ENCODE measurements at regions not wholly inside any gene's neighbourhood (a gene's known extent, or its start where the extent isn't known, plus 50 kb on each side); places are given as distances from the start of the nearest gene placed in this dataset.
"Not testable (repeated sequence)": the region's sequence is repeated elsewhere in the genome, so short reads cannot be mapped to it uniquely, and the experiment has no call there.

DNA sequence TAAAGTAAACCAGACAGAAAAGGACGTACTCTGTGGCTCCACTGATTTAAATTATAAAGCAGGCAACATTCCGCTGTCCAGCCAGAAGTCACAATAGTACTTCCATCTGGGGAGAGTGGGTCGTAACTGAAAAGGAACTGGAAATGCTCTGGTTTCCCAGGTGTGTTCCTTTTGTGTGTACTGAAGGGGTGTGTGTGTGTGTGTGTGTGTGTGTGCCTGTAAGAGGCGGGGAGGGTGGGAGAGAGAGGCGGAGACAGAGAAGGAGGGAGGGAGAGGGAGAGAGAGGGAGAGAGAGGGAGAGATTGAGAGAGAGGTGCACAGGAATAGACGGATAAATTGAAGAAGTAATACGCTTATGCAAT, 178.4 kb upstream of the ZNF184 start:
- Mint-ChIP-seq H3K4me1 (ENCODE audit: low read depth) (peaks cover 7% of the 10 kb centered on the region), H3K27me3 (no peaks in the 10 kb centered on the region), H3K9me3 (ENCODE audit: low read depth) (peaks cover 5% of the 10 kb centered on the region), H3K27ac (peak overlapping the region; percentile 96), H3K36me3 (ENCODE audit: insufficient read depth) (no peaks in the 10 kb centered on the region), H3K4me3 (ENCODE audit: low read depth) (peak overlapping the region; percentile 77)
- no peak for DNase-seq (ENCODE audit: low spot score, unreplicated experiment)
- TF ChIP-seq, protein P1, sequence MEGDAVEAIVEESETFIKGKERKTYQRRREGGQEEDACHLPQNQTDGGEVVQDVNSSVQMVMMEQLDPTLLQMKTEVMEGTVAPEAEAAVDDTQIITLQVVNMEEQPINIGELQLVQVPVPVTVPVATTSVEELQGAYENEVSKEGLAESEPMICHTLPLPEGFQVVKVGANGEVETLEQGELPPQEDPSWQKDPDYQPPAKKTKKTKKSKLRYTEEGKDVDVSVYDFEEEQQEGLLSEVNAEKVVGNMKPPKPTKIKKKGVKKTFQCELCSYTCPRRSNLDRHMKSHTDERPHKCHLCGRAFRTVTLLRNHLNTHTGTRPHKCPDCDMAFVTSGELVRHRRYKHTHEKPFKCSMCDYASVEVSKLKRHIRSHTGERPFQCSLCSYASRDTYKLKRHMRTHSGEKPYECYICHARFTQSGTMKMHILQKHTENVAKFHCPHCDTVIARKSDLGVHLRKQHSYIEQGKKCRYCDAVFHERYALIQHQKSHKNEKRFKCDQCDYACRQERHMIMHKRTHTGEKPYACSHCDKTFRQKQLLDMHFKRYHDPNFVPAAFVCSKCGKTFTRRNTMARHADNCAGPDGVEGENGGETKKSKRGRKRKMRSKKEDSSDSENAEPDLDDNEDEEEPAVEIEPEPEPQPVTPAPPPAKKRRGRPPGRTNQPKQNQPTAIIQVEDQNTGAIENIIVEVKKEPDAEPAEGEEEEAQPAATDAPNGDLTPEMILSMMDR (IDR thresholded peaks at IDR 0.05; ENCODE audit: unreplicated experiment) = no peak

DNA sequence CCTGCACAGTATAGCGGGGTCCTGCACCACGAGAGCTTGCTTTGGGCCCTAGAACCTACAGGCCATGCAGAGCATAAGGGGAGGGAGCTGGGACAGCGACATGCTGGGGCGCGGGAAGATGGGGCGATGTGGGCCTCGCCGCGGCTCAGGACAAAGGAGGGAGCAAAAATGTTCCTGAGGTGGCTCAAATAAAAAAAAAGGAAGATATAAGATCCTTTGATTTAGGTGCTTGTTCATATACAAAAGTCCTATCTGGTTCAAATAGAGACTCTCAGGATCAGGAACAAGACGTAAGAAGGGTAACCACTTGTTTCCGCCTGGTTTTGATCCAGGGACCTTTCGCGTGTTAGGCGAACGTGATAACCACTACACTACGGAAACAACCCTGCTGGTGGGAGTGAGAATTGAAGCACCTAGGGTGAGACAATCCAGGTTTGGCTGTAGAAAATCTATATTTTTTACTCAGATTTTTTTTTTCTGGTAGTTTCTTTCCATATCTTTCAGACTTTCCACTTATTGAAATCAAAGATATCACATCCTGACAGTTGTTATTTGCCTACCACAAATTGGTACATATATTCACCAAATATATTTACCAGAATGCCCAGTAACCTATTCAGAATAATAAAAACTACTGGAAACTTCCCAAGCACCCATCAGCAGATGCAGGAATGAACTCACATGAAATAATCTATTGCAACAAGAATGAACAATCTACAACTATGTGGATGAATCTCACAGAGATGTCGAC, 177.9 kb upstream of the ZNF184 start:
- TF ChIP-seq, protein P1 (IDR thresholded peaks at IDR 0.05; ENCODE audit: unreplicated experiment) = peak; percentile 63
- DNase-seq (ENCODE audit: low spot score, unreplicated experiment) = peak; percentile 62

DNA sequence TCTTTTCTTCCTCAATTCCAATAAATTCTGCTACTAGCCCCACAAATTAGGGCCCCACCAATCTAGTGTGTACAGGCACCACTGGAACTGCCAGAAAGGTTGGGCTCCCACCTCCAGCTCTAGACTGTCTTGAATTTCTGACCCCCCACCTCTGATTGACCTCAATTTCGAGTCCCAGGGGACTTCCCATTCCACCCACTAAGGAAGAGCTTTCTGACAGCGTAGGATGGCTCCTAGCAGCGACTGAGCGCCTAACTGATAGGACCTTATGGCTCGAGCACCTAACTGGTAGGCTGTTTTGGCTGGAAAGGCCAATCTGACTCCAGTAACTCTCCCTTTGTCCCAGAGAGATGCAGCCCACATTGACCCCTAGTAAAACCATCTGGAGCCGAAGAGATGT, 171.6 kb upstream of the ZNF184 start:
- H3K4me3 Mint-ChIP-seq (ENCODE audit: low read depth) = no peak overlapping the region
- H3K36me3 Mint-ChIP-seq (ENCODE audit: insufficient read depth) = no peaks in the 10 kb centered on the region
- H3K4me1 Mint-ChIP-seq (ENCODE audit: low read depth) = no peaks in the 10 kb centered on the region
- no peak overlapping the region for H3K27ac Mint-ChIP-seq
- no peak for DNase-seq (ENCODE audit: low spot score, unreplicated experiment)
- peaks cover 6% of the 10 kb centered on the region for H3K9me3 Mint-ChIP-seq (ENCODE audit: low read depth)
- TF ChIP-seq, protein P1 (IDR thresholded peaks at IDR 0.05; ENCODE audit: unreplicated experiment) = no peak
- no peaks in the 10 kb centered on the region for H3K27me3 Mint-ChIP-seq

More for the DNA sequence above, 177.9 kb upstream of the ZNF184 start:
- Mint-ChIP-seq H3K9me3 (ENCODE audit: low read depth) (peaks cover 5% of the 10 kb centered on the region), H3K4me1 (ENCODE audit: low read depth) (peaks cover 7% of the 10 kb centered on the region), H3K27me3 (no peaks in the 10 kb centered on the region), H3K27ac (peak overlapping the region; percentile 96), H3K36me3 (ENCODE audit: insufficient read depth) (no peaks in the 10 kb centered on the region), H3K4me3 (ENCODE audit: low read depth) (peak overlapping the region; percentile 77)

DNA sequence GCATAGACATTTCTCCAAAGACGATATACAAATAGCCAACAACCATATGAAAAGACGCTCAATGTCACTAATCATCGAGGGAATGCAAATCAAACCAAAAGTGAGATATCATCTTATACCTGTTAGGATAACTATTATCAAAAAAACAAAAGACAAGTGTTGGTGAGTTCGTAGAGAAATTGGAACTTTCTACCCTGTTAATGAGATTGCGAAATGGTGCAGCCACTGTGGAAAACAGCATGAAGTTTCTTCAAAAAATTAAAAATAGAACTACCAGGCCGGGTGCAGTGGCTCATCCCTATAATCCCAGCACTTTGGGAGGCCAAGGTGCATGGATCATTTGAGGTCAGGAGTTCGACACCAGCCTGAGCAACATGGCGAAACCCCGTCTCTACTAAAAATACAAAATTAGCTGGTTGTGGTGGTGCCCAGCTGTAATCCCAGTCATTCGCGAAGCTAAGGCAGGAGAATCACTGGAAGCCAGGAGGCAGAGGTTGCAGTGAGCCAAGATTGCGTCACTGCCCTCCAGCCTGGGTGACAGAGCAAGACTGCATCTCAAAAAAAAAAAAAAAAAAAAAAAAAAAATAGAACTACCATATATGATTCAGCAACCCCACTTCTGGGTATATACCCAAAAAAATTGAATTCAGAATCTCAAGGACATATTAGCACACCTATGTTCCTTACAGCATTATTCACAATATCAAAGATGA, 170.0 kb upstream of the ZNF184 start:
- Mint-ChIP-seq H3K4me3 (ENCODE audit: low read depth) (no peak overlapping the region), H3K36me3 (ENCODE audit: insufficient read depth) (no peaks in the 10 kb centered on the region), H3K27me3 (no peaks in the 10 kb centered on the region), H3K27ac (no peak overlapping the region), H3K4me1 (ENCODE audit: low read depth) (no peaks in the 10 kb centered on the region), H3K9me3 (ENCODE audit: low read depth) (peaks cover 6% of the 10 kb centered on the region)
- no peak for DNase-seq (ENCODE audit: low spot score, unreplicated experiment)
- TF ChIP-seq, protein P1 (IDR thresholded peaks at IDR 0.05; ENCODE audit: unreplicated experiment) = no peak

DNA sequence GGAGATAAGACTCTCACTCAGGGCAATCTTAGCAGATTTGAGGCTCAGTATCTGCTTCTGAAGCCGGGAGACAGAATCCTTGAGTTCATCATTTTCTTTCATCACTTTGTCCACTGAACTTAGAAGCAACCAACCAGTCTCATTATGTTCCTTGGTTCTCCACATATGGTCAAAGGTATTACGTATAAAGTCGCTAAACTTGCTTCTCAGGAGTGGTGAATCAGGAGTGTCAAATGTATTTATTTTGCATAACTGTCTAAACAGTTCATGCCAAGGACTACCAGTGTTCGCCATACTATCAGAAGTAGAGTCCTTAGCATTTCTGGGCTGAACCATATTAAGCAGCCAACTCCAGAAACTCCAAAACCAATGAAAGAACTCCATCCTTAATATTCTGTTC, 163.0 kb upstream of the ZNF184 start:
- not testable (repeated sequence) for H3K36me3 Mint-ChIP-seq (ENCODE audit: insufficient read depth); H3K9me3 Mint-ChIP-seq (ENCODE audit: low read depth)

DNA sequence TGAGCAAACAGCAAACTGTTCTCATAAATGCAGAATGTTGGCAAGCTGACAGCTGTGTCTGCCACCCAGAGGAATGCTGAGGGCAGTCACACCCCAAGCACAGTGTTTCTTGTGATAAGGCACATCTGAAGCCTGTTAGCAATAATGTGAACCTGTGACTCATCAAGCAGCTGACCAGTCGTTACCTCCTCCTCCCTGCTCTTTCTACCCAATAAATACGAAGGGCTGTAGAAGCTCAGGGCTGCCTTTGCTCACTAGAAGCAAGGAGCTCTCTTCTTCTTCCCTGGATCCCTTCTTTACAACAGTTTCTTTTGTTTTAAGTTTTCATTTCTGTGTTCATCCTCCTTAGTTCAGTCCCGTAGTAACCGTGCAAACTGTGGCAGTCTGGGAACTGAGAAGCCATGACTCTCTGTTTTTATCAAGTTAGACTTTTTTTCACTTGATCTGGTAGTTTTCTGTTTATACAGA, 160.3 kb upstream of the ZNF184 start:
- not testable (repeated sequence) for H3K27ac Mint-ChIP-seq; H3K4me1 Mint-ChIP-seq (ENCODE audit: low read depth); H3K9me3 Mint-ChIP-seq (ENCODE audit: low read depth); H3K36me3 Mint-ChIP-seq (ENCODE audit: insufficient read depth); DNase-seq (ENCODE audit: low spot score, unreplicated experiment); H3K4me3 Mint-ChIP-seq (ENCODE audit: low read depth)
- H3K27me3 Mint-ChIP-seq = peaks cover 52% of the 10 kb centered on the region

More for the DNA sequence above, 163.0 kb upstream of the ZNF184 start:
- not testable (repeated sequence) for H3K4me3 Mint-ChIP-seq (ENCODE audit: low read depth); H3K4me1 Mint-ChIP-seq (ENCODE audit: low read depth); DNase-seq (ENCODE audit: low spot score, unreplicated experiment); H3K27ac Mint-ChIP-seq
- H3K27me3 Mint-ChIP-seq = peaks cover 34% of the 10 kb centered on the region

Measured in progenitor cell of endocrine pancreas (in vitro differentiated cells).